ENCODE measurements at regions not wholly inside any gene's neighbourhood (a gene's known extent, or its start where the extent isn't known, plus 50 kb on each side); places are given as distances from the start of the nearest gene placed in this dataset.

DNA sequence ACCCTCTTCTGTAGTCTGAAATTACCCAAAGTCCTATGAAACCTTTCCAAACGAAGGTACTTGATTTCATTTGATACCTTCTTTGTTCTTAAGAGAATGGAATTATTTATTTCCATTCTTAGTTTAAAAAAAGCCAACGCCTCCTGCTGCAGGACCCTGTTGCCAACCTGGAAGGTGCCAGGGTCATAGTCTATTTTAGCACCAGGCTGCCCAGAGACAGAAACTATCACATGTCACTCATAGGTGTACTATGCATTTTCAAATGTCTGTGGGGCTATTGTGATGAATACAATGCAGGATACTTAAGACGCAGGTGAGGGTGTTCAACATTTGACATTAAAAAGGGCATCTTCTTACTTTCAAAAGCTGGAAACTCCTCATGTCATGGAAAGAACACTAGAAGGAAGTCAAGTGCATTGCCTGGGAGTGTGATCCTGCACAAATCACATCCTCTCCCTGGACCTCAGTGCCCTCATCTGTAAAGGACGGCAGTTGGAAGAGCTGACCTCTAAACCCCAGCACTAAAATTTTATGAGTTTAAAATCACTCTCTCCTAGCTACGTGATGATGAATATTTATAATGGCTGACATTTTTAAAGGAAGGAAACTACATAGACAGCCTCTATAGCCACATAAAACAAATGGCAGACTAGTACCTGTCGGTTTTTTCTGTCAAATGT lies 107.3 kb upstream of the SYT6 start:
- intact Hi-C loops (cut with DNase I), result no loop called here
- no peaks in the 10 kb centered on the region for H3K9me3 ChIP-seq
- WGBS, result 49% methylated on average over 6 of the region's 6 CpGs

DNA sequence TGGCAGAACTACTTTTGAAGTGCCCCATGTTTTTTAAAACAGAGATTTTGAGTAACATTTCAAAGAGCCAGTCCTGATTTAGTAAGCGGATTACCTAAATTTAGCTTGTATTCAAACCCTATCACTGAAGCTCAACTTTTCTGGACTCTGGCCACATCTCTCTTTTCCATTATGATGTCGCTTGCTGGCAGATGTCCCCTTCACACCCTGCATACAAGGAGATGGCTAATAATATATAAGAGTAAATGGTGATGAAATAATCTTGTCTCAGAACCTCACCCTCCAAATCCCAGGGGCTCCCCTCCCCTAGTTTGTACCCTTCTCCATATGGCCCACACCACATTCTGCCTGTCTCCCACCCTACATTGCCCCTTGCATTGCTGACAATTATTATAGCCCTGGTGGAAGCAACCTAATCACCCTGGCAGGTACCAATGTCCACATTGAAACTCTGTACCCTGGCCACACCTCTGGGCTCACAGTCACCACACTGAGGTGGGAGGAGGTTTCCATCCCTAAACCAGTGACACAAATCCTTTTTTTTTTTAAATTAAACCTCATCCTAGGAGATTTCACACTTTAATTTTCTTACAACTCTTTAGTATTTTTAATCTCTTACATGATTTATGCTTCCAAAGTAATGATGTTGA lies 106.0 kb upstream of the SYT6 start:
- TF ChIP-seq POLR2AphosphoS5 (IDR thresholded peaks at IDR 0.05) (no peak), POLR2A (IDR thresholded peaks at IDR 0.05) (no peak)
- TF ChIP-seq, protein P1, sequence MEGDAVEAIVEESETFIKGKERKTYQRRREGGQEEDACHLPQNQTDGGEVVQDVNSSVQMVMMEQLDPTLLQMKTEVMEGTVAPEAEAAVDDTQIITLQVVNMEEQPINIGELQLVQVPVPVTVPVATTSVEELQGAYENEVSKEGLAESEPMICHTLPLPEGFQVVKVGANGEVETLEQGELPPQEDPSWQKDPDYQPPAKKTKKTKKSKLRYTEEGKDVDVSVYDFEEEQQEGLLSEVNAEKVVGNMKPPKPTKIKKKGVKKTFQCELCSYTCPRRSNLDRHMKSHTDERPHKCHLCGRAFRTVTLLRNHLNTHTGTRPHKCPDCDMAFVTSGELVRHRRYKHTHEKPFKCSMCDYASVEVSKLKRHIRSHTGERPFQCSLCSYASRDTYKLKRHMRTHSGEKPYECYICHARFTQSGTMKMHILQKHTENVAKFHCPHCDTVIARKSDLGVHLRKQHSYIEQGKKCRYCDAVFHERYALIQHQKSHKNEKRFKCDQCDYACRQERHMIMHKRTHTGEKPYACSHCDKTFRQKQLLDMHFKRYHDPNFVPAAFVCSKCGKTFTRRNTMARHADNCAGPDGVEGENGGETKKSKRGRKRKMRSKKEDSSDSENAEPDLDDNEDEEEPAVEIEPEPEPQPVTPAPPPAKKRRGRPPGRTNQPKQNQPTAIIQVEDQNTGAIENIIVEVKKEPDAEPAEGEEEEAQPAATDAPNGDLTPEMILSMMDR (IDR thresholded peaks at IDR 0.05), result no peak
- H3K9me3 ChIP-seq, result no peaks in the 10 kb centered on the region
- H3K4me1 ChIP-seq (replicated peaks), result no peaks in the 10 kb centered on the region
- no peak overlapping the region for H3K27ac ChIP-seq
- no peaks in the 10 kb centered on the region for H3K27me3 ChIP-seq (replicated peaks; ENCODE audit: insufficient read depth)
- no peaks in the 10 kb centered on the region for H3K36me3 ChIP-seq
- no peak for DNase-seq (ENCODE audit: low spot score)
- H3K4me3 ChIP-seq, result no peak overlapping the region
- intact Hi-C loops (cut with DNase I), result no loop called here
- WGBS, result 77% methylated on average over 2 of the region's 2 CpGs

More for the DNA sequence above, 107.3 kb upstream of the SYT6 start:
- TF ChIP-seq POLR2AphosphoS5 (IDR thresholded peaks at IDR 0.05) (no peak), POLR2A (IDR thresholded peaks at IDR 0.05) (no peak)
- TF ChIP-seq, protein P1 (IDR thresholded peaks at IDR 0.05), result no peak
- no peak for DNase-seq (ENCODE audit: low spot score)
- no peak overlapping the region for H3K27ac ChIP-seq
- no peaks in the 10 kb centered on the region for H3K4me1 ChIP-seq (replicated peaks)
- no peak overlapping the region for H3K4me3 ChIP-seq
- H3K36me3 ChIP-seq, result no peaks in the 10 kb centered on the region
- H3K27me3 ChIP-seq (replicated peaks; ENCODE audit: insufficient read depth), result no peaks in the 10 kb centered on the region

DNA sequence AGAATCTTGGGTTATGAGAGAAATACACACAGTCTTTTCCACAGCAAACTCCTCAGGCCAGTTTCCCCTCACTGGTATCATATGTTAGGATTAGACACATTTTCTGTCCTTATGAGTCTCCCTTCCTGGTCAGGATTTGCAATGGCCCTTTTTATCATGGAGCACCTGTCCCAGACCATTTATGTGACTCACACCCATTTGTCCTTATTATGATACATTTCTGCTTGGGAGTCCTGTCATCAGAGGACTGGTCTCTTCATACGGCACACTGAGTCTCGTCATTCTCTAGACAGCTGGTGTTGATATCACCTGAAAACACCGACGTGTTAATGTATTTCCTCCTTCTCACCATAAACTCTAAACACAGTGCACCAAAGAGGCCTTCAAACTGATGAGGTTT lies 105.0 kb upstream of the SYT6 start:
- TF ChIP-seq POLR2A (IDR thresholded peaks at IDR 0.05) (no peak), POLR2AphosphoS5 (IDR thresholded peaks at IDR 0.05) (no peak)
- TF ChIP-seq, protein P1 (IDR thresholded peaks at IDR 0.05), result no peak
- 76% methylated on average over 4 of the region's 4 CpGs for WGBS
- no peak for DNase-seq (ENCODE audit: low spot score)
- no peaks in the 10 kb centered on the region for H3K36me3 ChIP-seq
- H3K4me1 ChIP-seq (replicated peaks), result no peaks in the 10 kb centered on the region
- no peak overlapping the region for H3K4me3 ChIP-seq
- H3K27me3 ChIP-seq (replicated peaks; ENCODE audit: insufficient read depth), result no peaks in the 10 kb centered on the region
- no peaks in the 10 kb centered on the region for H3K9me3 ChIP-seq
- no peak overlapping the region for H3K27ac ChIP-seq
- intact Hi-C loops (cut with DNase I), result no loop called here

DNA sequence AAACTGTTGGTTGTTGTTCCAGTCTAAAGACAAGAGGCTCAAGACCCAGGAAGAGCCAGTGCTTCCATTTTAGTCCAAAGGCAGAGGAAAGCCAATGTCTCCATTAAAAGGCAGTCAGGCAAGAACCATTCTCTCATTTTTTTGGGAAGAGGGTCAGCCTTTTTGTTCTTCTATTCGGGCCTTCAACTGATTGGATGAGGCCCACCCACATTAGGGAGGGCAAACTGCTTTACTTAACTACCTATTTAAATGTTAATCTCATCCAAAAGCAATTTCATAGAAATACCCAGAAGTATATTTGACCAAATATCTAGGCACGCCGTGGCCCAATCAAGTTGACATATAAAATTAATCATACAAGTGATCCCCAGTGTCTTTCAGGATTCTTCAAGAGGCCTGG lies 104.4 kb upstream of the SYT6 start:
- H3K4me3 ChIP-seq, result no peak overlapping the region
- intact Hi-C loops (cut with DNase I), result no loop called here

More for the DNA sequence above, 104.4 kb upstream of the SYT6 start:
- TF ChIP-seq, protein P1 (IDR thresholded peaks at IDR 0.05), result no peak
- no peaks in the 10 kb centered on the region for H3K4me1 ChIP-seq (replicated peaks)
- no peak for DNase-seq (ENCODE audit: low spot score)
- no peaks in the 10 kb centered on the region for H3K36me3 ChIP-seq
- WGBS, result 96% methylated on average over 3 of the region's 3 CpGs
- H3K27me3 ChIP-seq (replicated peaks; ENCODE audit: insufficient read depth), result no peaks in the 10 kb centered on the region
- H3K27ac ChIP-seq, result no peak overlapping the region
- H3K9me3 ChIP-seq, result no peaks in the 10 kb centered on the region

Data from prostate gland (tissue), 2 donors.